ENCODE measurements at regions not wholly inside any gene's neighbourhood (a gene's known extent, or its start where the extent isn't known, plus 50 kb on each side); places are given as distances from the start of the nearest gene placed in this dataset. TPM values are rescaled to one million over a fixed set of nuclear protein-coding genes. Genes with fewer than 3 reads are reported as not detected.

DNA sequence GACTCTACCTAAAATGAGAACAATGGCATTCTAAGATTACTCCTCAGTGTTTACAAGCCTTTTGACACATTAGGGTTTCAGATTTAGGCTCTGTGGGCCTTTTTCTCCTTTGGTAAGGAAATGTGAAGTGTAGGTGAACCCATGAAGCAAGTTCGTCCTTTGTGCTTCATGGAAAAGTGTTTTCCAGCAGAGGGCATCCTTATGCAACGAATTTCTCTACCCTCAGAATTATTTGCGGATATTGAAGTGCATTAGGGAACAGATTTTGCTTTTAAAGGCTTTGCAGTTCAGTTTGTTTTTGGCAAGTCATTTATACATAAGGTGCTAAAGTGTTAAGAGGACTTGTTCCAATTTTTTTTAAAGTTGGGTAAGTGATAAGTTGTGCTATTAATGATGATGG is 55.7 kb upstream of the FERMT1 start:
- Histone ChIP-seq H3K27me3 (ENCODE audit: control insufficient read depth in 2 of 2, insufficient read depth in 2 of 2, low read length in 2 of 2) (peaks cover 0 to 5% of the 10 kb centered on the region in 2 donors), H3K9ac (ENCODE audit: insufficient read depth, low read length, poor library complexity, severe bottlenecking) (no peak overlapping the region), H4K20me1 (ENCODE audit: insufficient read depth, low read length) (no peaks in the 10 kb centered on the region), H3K27ac (ENCODE audit: low read depth in 1 of 2, low read length in 2 of 2) (no peak overlapping the region), H3K4me3 (replicated peaks in 1 of 3; ENCODE audit: low read depth in 2 of 3, low read length in 3 of 3) (no peak overlapping the region), H3K4me2 (replicated peaks; ENCODE audit: extremely low read depth, low read length, poor library complexity, severe bottlenecking) (no peak overlapping the region), H3K36me3 (replicated peaks in 1 of 2; ENCODE audit: control insufficient read depth in 1 of 2, insufficient read depth in 2 of 2, low read length in 2 of 2) (no peaks in the 10 kb centered on the region), H3K4me1 (ENCODE audit: control insufficient read depth in 1 of 2, insufficient read depth in 2 of 2, low read length in 2 of 2) (no peaks in the 10 kb centered on the region), H3K79me2 (ENCODE audit: insufficient read depth, low read length) (no peaks in the 10 kb centered on the region), H2AFZ (ENCODE audit: insufficient read depth, low read depth, low read length, poor library complexity, severe bottlenecking) (no peak overlapping the region), H3K9me3 (replicated peaks in 1 of 2; ENCODE audit: control insufficient read depth in 1 of 2, insufficient read depth in 1 of 2, low read length in 2 of 2) (no peaks in the 10 kb centered on the region)
- Mint-ChIP-seq H3K4me3 (no peak overlapping the region), H3K36me3 (no peaks in the 10 kb centered on the region), H3K27ac (no peak overlapping the region), H3K9me3 (peaks cover 0 to 4% (median 0%) of the 10 kb centered on the region in 7 donors), H3K4me1 (no peaks in the 10 kb centered on the region), H3K27me3 (ENCODE audit: low read depth in 3 of 3) (peaks cover 0 to 4% (median 4%) of the 10 kb centered on the region in 3 donors)
- DNase-seq: no peak
- WGBS (ENCODE audit: insufficient coverage): no CpG with 5 or more reads among the region's 3 CpGs
- TF ChIP-seq, protein P1, sequence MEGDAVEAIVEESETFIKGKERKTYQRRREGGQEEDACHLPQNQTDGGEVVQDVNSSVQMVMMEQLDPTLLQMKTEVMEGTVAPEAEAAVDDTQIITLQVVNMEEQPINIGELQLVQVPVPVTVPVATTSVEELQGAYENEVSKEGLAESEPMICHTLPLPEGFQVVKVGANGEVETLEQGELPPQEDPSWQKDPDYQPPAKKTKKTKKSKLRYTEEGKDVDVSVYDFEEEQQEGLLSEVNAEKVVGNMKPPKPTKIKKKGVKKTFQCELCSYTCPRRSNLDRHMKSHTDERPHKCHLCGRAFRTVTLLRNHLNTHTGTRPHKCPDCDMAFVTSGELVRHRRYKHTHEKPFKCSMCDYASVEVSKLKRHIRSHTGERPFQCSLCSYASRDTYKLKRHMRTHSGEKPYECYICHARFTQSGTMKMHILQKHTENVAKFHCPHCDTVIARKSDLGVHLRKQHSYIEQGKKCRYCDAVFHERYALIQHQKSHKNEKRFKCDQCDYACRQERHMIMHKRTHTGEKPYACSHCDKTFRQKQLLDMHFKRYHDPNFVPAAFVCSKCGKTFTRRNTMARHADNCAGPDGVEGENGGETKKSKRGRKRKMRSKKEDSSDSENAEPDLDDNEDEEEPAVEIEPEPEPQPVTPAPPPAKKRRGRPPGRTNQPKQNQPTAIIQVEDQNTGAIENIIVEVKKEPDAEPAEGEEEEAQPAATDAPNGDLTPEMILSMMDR (IDR thresholded peaks at IDR 0.05): no peak
- intact Hi-C loops (cut with micrococcal nuclease): no loop called here

DNA sequence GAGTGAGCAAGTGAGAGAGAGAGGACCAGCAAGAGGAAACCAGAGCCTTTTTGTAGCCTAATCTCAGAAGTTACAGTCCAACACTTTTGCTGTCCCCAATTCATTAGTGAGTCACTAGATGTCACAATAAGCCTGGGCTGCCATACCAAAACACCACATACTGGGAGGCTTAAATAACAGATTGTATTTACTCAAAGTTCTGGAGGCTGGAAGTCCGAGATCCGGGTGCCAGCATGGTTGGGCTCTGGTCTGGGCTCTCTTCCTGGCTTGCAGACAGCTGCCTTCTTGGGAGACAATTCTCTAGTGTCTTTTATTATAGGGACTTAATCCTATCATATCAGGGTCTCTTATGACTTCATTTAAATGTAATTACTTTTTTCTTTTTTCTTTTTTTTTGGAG is 50.7 kb upstream of the FERMT1 start:
- TF ChIP-seq, protein P1 (IDR thresholded peaks at IDR 0.05): no peak
- intact Hi-C loops (cut with micrococcal nuclease): no loop called here
- H3K4me3 Mint-ChIP-seq: no peak overlapping the region
- Histone ChIP-seq H3K4me2 (replicated peaks; ENCODE audit: extremely low read depth, low read length, poor library complexity, severe bottlenecking) (no peak overlapping the region), H3K27ac (ENCODE audit: low read depth in 1 of 2, low read length in 2 of 2) (no peak overlapping the region), H3K9me3 (replicated peaks in 1 of 2; ENCODE audit: control insufficient read depth in 1 of 2, insufficient read depth in 1 of 2, low read length in 2 of 2) (no peaks in the 10 kb centered on the region), H4K20me1 (ENCODE audit: insufficient read depth, low read length) (no peaks in the 10 kb centered on the region), H3K79me2 (ENCODE audit: insufficient read depth, low read length) (no peaks in the 10 kb centered on the region), H2AFZ (ENCODE audit: insufficient read depth, low read depth, low read length, poor library complexity, severe bottlenecking) (no peak overlapping the region), H3K27me3 (ENCODE audit: control insufficient read depth in 2 of 2, insufficient read depth in 2 of 2, low read length in 2 of 2) (peaks cover 0 to 5% of the 10 kb centered on the region in 2 donors), H3K9ac (ENCODE audit: insufficient read depth, low read length, poor library complexity, severe bottlenecking) (no peak overlapping the region), H3K36me3 (replicated peaks in 1 of 2; ENCODE audit: control insufficient read depth in 1 of 2, insufficient read depth in 2 of 2, low read length in 2 of 2) (no peaks in the 10 kb centered on the region), H3K4me3 (replicated peaks in 1 of 3; ENCODE audit: low read depth in 2 of 3, low read length in 3 of 3) (no peak overlapping the region), H3K4me1 (ENCODE audit: control insufficient read depth in 1 of 2, insufficient read depth in 2 of 2, low read length in 2 of 2) (no peaks in the 10 kb centered on the region)
- H3K36me3 Mint-ChIP-seq: no peaks in the 10 kb centered on the region
- H3K27ac Mint-ChIP-seq: no peak overlapping the region
- no CpG with 5 or more reads among the region's 2 CpGs for WGBS (ENCODE audit: insufficient coverage)
- DNase-seq: no peak
- peaks cover 0 to 9% (median 5%) of the 10 kb centered on the region in 3 donors for H3K27me3 Mint-ChIP-seq (ENCODE audit: low read depth in 3 of 3)
- H3K4me1 Mint-ChIP-seq: no peaks in the 10 kb centered on the region
- peaks cover 0 to 4% (median 2%) of the 10 kb centered on the region in 7 donors for H3K9me3 Mint-ChIP-seq

Small RNA genes in the stretch of these regions (small RNA-seq; reads per million reads assigned to genes)
- gene AL109618.2 (ENCODE audit: insufficient read length, low read depth): not detected

Measured in CD14-positive monocyte (primary cell).